H1 (cell line): ENCODE measurements at regions not wholly inside any gene's neighbourhood (a gene's known extent, or its start where the extent isn't known, plus 50 kb on each side); places are given as distances from the start of the nearest gene placed in this dataset.

Experiments used
- EZH2 ChIP-seq: fragments of 200-600 bp; sonication (generic); IDR thresholded peaks from 2 replicates; pipeline ENCODE4 v1.7.1; 2012; ENCODE audit warnings: low read depth, mild to moderate bottlenecking, moderate library complexity, low read length, inconsistent platforms; ENCODE audit not compliant: severe bottlenecking
- MAFK ChIP-seq: IDR thresholded peaks from 2 replicates; pipeline ENCODE4 v1.6.1; 2012; ENCODE audit warnings: low read depth, mild to moderate bottlenecking, improper control_type of control experiment, low read length
- POLR2A ChIP-seq, 2 experiments: IDR thresholded peaks; 1 replicate in 1 of 2; 2 replicates in 1 of 2; pipeline ENCODE4 v1.6.1; 2011; ENCODE audit warnings: low read depth in 2 of 2, low read length in 2 of 2, mild to moderate bottlenecking in 2 of 2; ENCODE audit errors: control extremely low read depth in 1 of 2
- TBP ChIP-seq: IDR thresholded peaks from 2 replicates; pipeline ENCODE4 v1.6.1; 2011; ENCODE audit warnings: low read depth, low read length, improper control_type of control experiment
- YY1 ChIP-seq: IDR thresholded peaks from 2 replicates; pipeline ENCODE4 v1.6.1; 2011; ENCODE audit warnings: low read depth, mild to moderate bottlenecking, low read length

DNA sequence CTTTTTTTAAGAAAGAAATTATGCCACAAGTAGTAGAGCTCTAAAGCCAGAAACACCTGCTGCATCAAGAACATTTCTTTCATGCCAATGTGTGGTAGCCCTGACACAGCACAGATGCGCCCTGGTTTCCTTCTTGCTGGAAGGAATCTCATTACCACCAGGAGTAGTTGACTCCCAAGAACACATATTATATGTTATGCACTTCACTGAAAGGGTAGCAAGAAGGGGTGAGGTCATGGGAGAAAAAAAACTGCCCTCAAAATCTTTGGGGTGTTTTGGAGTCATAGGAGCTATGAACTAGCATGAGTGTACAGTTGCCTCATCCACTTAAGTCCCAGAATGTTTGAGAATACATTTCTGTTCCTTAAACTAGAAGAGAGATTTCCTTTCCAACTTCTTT, 185.8 kb upstream of the C1QTNF7 start:
- TF ChIP-seq POLR2A (IDR thresholded peaks at IDR 0.05; ENCODE audit: control extremely low read depth in 1 of 2, low read depth in 2 of 2, low read length in 2 of 2) (no peak), YY1 (no peak), TBP (no peak), EZH2 (no peak), MAFK (no peak)
